Loucy (cell line): ENCODE measurements at regions not wholly inside any gene's neighbourhood (a gene's known extent, or its start where the extent isn't known, plus 50 kb on each side); places are given as distances from the start of the nearest gene placed in this dataset.

Experiments
- H2AFZ ChIP-seq: fragments of 200-600 bp; sonication (generic); 2 replicates; pipeline ENCODE4 v1.6.0; 2016; ENCODE audit warnings: antibody characterized with exemption, mild to moderate bottlenecking, low read length, moderate library complexity
- H3F3A ChIP-seq: fragments of 200-600 bp; 2 replicates; pipeline ENCODE4 v1.6.0; 2016; ENCODE audit warnings: antibody characterized with exemption, low read depth, mild to moderate bottlenecking
- H3K27me3 ChIP-seq: fragments of 200-600 bp; sonication (generic); 2 replicates; pipeline ENCODE4 v1.6.1; 2014; ENCODE audit warnings: low read length, mild to moderate bottlenecking; ENCODE audit not compliant: insufficient read depth, poor library complexity, severe bottlenecking
- H3K36me3 ChIP-seq: fragments of 200-600 bp; sonication (generic); 2 replicates; pipeline ENCODE4 v1.6.1; 2016; ENCODE audit warnings: low read length; ENCODE audit not compliant: insufficient read depth
- H3K4me1 ChIP-seq: fragments of 200-600 bp; sonication (generic); 2 replicates; pipeline ENCODE4 v1.5.1; 2014; ENCODE audit warnings: low read length, mild to moderate bottlenecking; ENCODE audit not compliant: insufficient read depth, poor library complexity, severe bottlenecking
- H3K4me2 ChIP-seq: fragments of 200-600 bp; sonication (generic); 2 replicates; pipeline ENCODE4 v1.6.0; 2014; ENCODE audit warnings: antibody characterized with exemption, low read length, low read depth, mild to moderate bottlenecking; ENCODE audit not compliant: poor library complexity, severe bottlenecking
- H3K4me3 ChIP-seq: fragments of 200-600 bp; sonication (generic); 2 replicates; pipeline ENCODE4 v1.5.1; 2014; ENCODE audit warnings: low read length, mild to moderate bottlenecking, mixed read lengths; ENCODE audit not compliant: poor library complexity, severe bottlenecking
- H3K79me2 ChIP-seq: fragments of 200-600 bp; sonication (generic); 2 replicates; pipeline ENCODE4 v1.6.1; 2014; ENCODE audit warnings: low read length; ENCODE audit not compliant: insufficient read depth
- H3K9ac ChIP-seq: fragments of 200-600 bp; sonication (generic); 2 replicates; pipeline ENCODE4 v1.6.0; 2014; ENCODE audit warnings: mild to moderate bottlenecking, low read depth, low read length, moderate library complexity; ENCODE audit not compliant: poor library complexity, severe bottlenecking
- H3K9me2 ChIP-seq: fragments of 200-600 bp; sonication (generic); replicated peaks from 2 replicates; pipeline ENCODE4 v1.6.1; 2016; ENCODE audit warnings: low read depth, low read length, mixed read lengths
- H3K9me3 ChIP-seq: fragments of 200-600 bp; sonication (generic); 2 replicates; pipeline ENCODE4 v1.6.1; 2014; ENCODE audit warnings: mild to moderate bottlenecking, antibody characterized with exemption, low read length, low read depth; ENCODE audit not compliant: insufficient read depth
- H4K20me1 ChIP-seq: fragments of 200-600 bp; sonication (generic); 2 replicates; pipeline ENCODE4 v1.6.0; 2014; ENCODE audit warnings: antibody characterized with exemption, low read length, mild to moderate bottlenecking; ENCODE audit not compliant: insufficient read depth, poor library complexity, severe bottlenecking
- EZH2phosphoT487 ChIP-seq: fragments of 200-600 bp; IDR thresholded peaks from 2 replicates; pipeline ENCODE4 v1.6.1; 2018; ENCODE audit warnings: antibody characterized with exemption, mild to moderate bottlenecking, moderate library complexity, borderline replicate concordance
- TF ChIP-seq, protein P1 (sequence below): fragments of 200-600 bp; sonication (generic); conservative IDR thresholded peaks from 2 replicates; pipeline ENCODE4 v1.5.1; 2014; ENCODE audit warnings: mild to moderate bottlenecking, antibody characterized with exemption, low read length

DNA sequence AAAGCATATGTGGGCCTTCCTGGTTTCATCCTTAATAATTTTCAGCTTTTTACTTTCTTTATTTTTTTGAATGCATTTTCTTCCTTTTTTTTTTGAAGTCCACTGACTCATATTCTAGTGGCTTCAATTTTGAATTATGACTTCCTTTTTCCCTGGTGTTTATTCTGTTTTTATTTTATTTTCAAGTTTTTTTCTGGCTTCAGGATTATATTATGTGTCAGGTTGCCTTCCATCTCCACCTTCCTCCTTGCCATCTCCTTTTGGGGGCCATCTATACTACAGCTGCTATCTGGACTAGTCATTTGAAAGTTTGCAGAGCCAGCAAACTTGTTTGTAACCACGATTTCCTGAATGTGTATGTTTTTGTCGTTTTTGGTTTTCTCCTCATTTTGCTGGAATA is 117.6 kb downstream of the LEPR start:
- Histone ChIP-seq H2AFZ (no peak overlapping the region; the same call in 1 of the 2 replicates), H3K9ac (no peak overlapping the region), H3K4me3 (peak overlapping the region; percentile 13), H3K79me2 (no peaks in the 10 kb centered on the region), H3K27me3 (no peaks in the 10 kb centered on the region), H3K36me3 (no peaks in the 10 kb centered on the region), H3K4me1 (peaks cover 27% of the 10 kb centered on the region), H3F3A (no peaks in the 10 kb centered on the region), H3K9me2 (no peaks in the 10 kb centered on the region), H4K20me1 (no peaks in the 10 kb centered on the region), H3K4me2 (peak overlapping the region; percentile 55), H3K9me3 (peaks cover 8% of the 10 kb centered on the region)
- TF ChIP-seq, protein P1, sequence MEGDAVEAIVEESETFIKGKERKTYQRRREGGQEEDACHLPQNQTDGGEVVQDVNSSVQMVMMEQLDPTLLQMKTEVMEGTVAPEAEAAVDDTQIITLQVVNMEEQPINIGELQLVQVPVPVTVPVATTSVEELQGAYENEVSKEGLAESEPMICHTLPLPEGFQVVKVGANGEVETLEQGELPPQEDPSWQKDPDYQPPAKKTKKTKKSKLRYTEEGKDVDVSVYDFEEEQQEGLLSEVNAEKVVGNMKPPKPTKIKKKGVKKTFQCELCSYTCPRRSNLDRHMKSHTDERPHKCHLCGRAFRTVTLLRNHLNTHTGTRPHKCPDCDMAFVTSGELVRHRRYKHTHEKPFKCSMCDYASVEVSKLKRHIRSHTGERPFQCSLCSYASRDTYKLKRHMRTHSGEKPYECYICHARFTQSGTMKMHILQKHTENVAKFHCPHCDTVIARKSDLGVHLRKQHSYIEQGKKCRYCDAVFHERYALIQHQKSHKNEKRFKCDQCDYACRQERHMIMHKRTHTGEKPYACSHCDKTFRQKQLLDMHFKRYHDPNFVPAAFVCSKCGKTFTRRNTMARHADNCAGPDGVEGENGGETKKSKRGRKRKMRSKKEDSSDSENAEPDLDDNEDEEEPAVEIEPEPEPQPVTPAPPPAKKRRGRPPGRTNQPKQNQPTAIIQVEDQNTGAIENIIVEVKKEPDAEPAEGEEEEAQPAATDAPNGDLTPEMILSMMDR = no peak
- no peak for TF ChIP-seq EZH2phosphoT487

GRCh38 chr1:65538664-65539063 is 118.2 kb downstream of the LEPR start:
- Histone ChIP-seq H3K4me2 (peak overlapping the region; percentile 55), H3K79me2 (no peaks in the 10 kb centered on the region), H3F3A (no peaks in the 10 kb centered on the region), H3K9ac (no peak overlapping the region), H3K36me3 (no peaks in the 10 kb centered on the region), H3K4me1 (peaks cover 27% of the 10 kb centered on the region), H3K9me2 (no peaks in the 10 kb centered on the region), H2AFZ (0 out of 2 replicates have a peak overlapping the region, but pooled peaks have one; percentile 32), H4K20me1 (no peaks in the 10 kb centered on the region), H3K9me3 (0 out of 2 replicates have a peak, but pooled peaks cover 6% of the 10 kb centered on the region), H3K4me3 (peak overlapping the region; percentile 13), H3K27me3 (no peaks in the 10 kb centered on the region)
- TF ChIP-seq EZH2phosphoT487 = no peak
- TF ChIP-seq, protein P1 = no peak

GRCh38 chr1:65539266-65540131 is 119.0 kb downstream of the LEPR start:
- Histone ChIP-seq H3K27me3 (no peaks in the 10 kb centered on the region), H3K9me3 (no peaks in the 10 kb centered on the region), H3K79me2 (no peaks in the 10 kb centered on the region), H4K20me1 (no peaks in the 10 kb centered on the region), H3K4me3 (no peak overlapping the region), H3K36me3 (no peaks in the 10 kb centered on the region), H3F3A (no peaks in the 10 kb centered on the region), H3K4me1 (peaks cover 27% of the 10 kb centered on the region), H3K9me2 (no peaks in the 10 kb centered on the region), H3K4me2 (peak overlapping the region; percentile 55), H2AFZ (peak overlapping the region; percentile 32; the same call in 1 of the 2 replicates), H3K9ac (no peak overlapping the region)
- TF ChIP-seq EZH2phosphoT487 = no peak
- TF ChIP-seq, protein P1 = no peak
